ENCODE measurements at regions not wholly inside any gene's neighbourhood (a gene's known extent, or its start where the extent isn't known, plus 50 kb on each side); places are given as distances from the start of the nearest gene placed in this dataset.

GRCh38 chrX:125395626-125396025, 76.0 kb downstream of the TEX13C start:
- TF ChIP-seq CTCF (IDR thresholded peaks at IDR 0.05; ENCODE audit: low read depth, low read length): no peak
- no peak overlapping the region for H3K4me3 ChIP-seq (ENCODE audit: low read depth, low read length)
- no peak for DNase-seq (ENCODE audit: low read depth, low spot score)
- in situ Hi-C loops (cut with HindIII; ENCODE audit: low sequenced_read_pairs): no loop called here

- H3K4me3 ChIP-seq (ENCODE audit: low read depth, low read length): no peak overlapping the region
- TF ChIP-seq CTCF (IDR thresholded peaks at IDR 0.05; ENCODE audit: low read depth, low read length): no peak
- in situ Hi-C loops (cut with HindIII; ENCODE audit: low sequenced_read_pairs): no loop called here
- no peak for DNase-seq (ENCODE audit: low read depth, low spot score)
These were observed 79.3 kb downstream of the TEX13C start for GRCh38 chrX:125398959-125399440.

- no peak for TF ChIP-seq CTCF (IDR thresholded peaks at IDR 0.05; ENCODE audit: low read depth, low read length)
- in situ Hi-C loops (cut with HindIII; ENCODE audit: low sequenced_read_pairs): no loop called here
- no peak for DNase-seq (ENCODE audit: low read depth, low spot score)
- no peak overlapping the region for H3K4me3 ChIP-seq (ENCODE audit: low read depth, low read length)
These were observed 83.1 kb downstream of the TEX13C start for GRCh38 chrX:125402807-125403206.

GRCh38 chrX:125404667-125405160, 85.0 kb downstream of the TEX13C start:
- no peak for DNase-seq (ENCODE audit: low read depth, low spot score)
- in situ Hi-C loops (cut with HindIII; ENCODE audit: low sequenced_read_pairs): no loop called here
- no peak for TF ChIP-seq CTCF (IDR thresholded peaks at IDR 0.05; ENCODE audit: low read depth, low read length)
- no peak overlapping the region for H3K4me3 ChIP-seq (ENCODE audit: low read depth, low read length)

GRCh38 chrX:125405339-125405738, 85.7 kb downstream of the TEX13C start:
- in situ Hi-C loops (cut with HindIII; ENCODE audit: low sequenced_read_pairs): no loop called here
- DNase-seq (ENCODE audit: low read depth, low spot score): no peak
- no peak overlapping the region for H3K4me3 ChIP-seq (ENCODE audit: low read depth, low read length)
- no peak for TF ChIP-seq CTCF (IDR thresholded peaks at IDR 0.05; ENCODE audit: low read depth, low read length)

- TF ChIP-seq CTCF (IDR thresholded peaks at IDR 0.05; ENCODE audit: low read depth, low read length): no peak
- H3K4me3 ChIP-seq (ENCODE audit: low read depth, low read length): no peak overlapping the region
- in situ Hi-C loops (cut with HindIII; ENCODE audit: low sequenced_read_pairs): no loop called here
- DNase-seq (ENCODE audit: low read depth, low spot score): no peak
These were observed 87.6 kb downstream of the TEX13C start for GRCh38 chrX:125407314-125407713.

GRCh38 chrX:125420809-125421208, 101.1 kb downstream of the TEX13C start:
- TF ChIP-seq CTCF (IDR thresholded peaks at IDR 0.05; ENCODE audit: low read depth, low read length): no peak
- no peak for DNase-seq (ENCODE audit: low read depth, low spot score)
- in situ Hi-C loops (cut with HindIII; ENCODE audit: low sequenced_read_pairs): no loop called here
- no peak overlapping the region for H3K4me3 ChIP-seq (ENCODE audit: low read depth, low read length)
